ENCODE measurements at regions not wholly inside any gene's neighbourhood (a gene's known extent, or its start where the extent isn't known, plus 50 kb on each side); places are given as distances from the start of the nearest gene placed in this dataset.

- H3K4me1 ChIP-seq (ENCODE audit: control insufficient read depth, low read length), result no peaks in the 10 kb centered on the region
- no peaks in the 10 kb centered on the region for H4K20me1 ChIP-seq (ENCODE audit: control insufficient read depth, insufficient read depth, low read depth, low read length)
- no peak overlapping the region for H3K4me3 ChIP-seq (ENCODE audit: low read length)
- no peak overlapping the region for H3K27ac ChIP-seq (ENCODE audit: low read depth, low read length)
- no peak for TF ChIP-seq CTCF (IDR thresholded peaks at IDR 0.05; ENCODE audit: low read depth, low read length, poor library complexity, severe bottlenecking)
- no peaks in the 10 kb centered on the region for H3K79me2 ChIP-seq (ENCODE audit: control insufficient read depth, low read length)
- no peaks in the 10 kb centered on the region for H3K27me3 ChIP-seq (ENCODE audit: control insufficient read depth, low read length)
- no peaks in the 10 kb centered on the region for H3K36me3 ChIP-seq (ENCODE audit: control insufficient read depth, low read length)
- H3K9me2 ChIP-seq (replicated peaks; ENCODE audit: control insufficient read depth, low read length), result no peaks in the 10 kb centered on the region; the same call in 1 of the 2 replicates
- peaks cover 8% of the 10 kb centered on the region; the same call in 1 of the 2 replicates for H3K9me3 ChIP-seq (ENCODE audit: control insufficient read depth, insufficient read depth, low read length)
- no peak overlapping the region for H3K4me2 ChIP-seq (ENCODE audit: low read length)
- no peaks in the 10 kb centered on the region for H3F3A ChIP-seq (ENCODE audit: control insufficient read depth, insufficient read depth)
These were observed 491.2 kb downstream of the PIK3C3 start for GRCh38 chr18:42446195-42446594.

- no peaks in the 10 kb centered on the region for H3K36me3 ChIP-seq (ENCODE audit: control insufficient read depth, low read length)
These were observed 492.7 kb downstream of the PIK3C3 start for GRCh38 chr18:42447688-42448087.

GRCh38 chr18:42458226-42458625 lies 503.2 kb downstream of the PIK3C3 start:
- no peaks in the 10 kb centered on the region for H3K27me3 ChIP-seq (ENCODE audit: control insufficient read depth, low read length)
- no peaks in the 10 kb centered on the region for H3K79me2 ChIP-seq (ENCODE audit: control insufficient read depth, low read length)
- no peaks in the 10 kb centered on the region for H4K20me1 ChIP-seq (ENCODE audit: control insufficient read depth, insufficient read depth, low read depth, low read length)
- TF ChIP-seq EZH2phosphoT487 (IDR thresholded peaks at IDR 0.05; ENCODE audit: borderline replicate concordance, low read length), result no peak
- no peak for TF ChIP-seq CTCF (IDR thresholded peaks at IDR 0.05; ENCODE audit: low read depth, low read length, poor library complexity, severe bottlenecking)
- H3K36me3 ChIP-seq (ENCODE audit: control insufficient read depth, low read length), result no peaks in the 10 kb centered on the region
- no peak overlapping the region for H3K27ac ChIP-seq (ENCODE audit: low read depth, low read length)
- no peak overlapping the region for H3K4me3 ChIP-seq (ENCODE audit: low read length)
- no peaks in the 10 kb centered on the region for H3K9me2 ChIP-seq (replicated peaks; ENCODE audit: control insufficient read depth, low read length)
- H3F3A ChIP-seq (ENCODE audit: control insufficient read depth, insufficient read depth), result no peaks in the 10 kb centered on the region
- H3K4me1 ChIP-seq (ENCODE audit: control insufficient read depth, low read length), result no peaks in the 10 kb centered on the region
- no peaks in the 10 kb centered on the region for H3K9me3 ChIP-seq (ENCODE audit: control insufficient read depth, insufficient read depth, low read length)
- H3K4me2 ChIP-seq (ENCODE audit: low read length), result no peak overlapping the region

More at GRCh38 chr18:42447688-42448087, 492.7 kb downstream of the PIK3C3 start:
- peaks cover 8% of the 10 kb centered on the region; the same call in 1 of the 2 replicates for H3K9me3 ChIP-seq (ENCODE audit: control insufficient read depth, insufficient read depth, low read length)
- TF ChIP-seq EZH2phosphoT487 (IDR thresholded peaks at IDR 0.05; ENCODE audit: borderline replicate concordance, low read length) (no peak), CTCF (IDR thresholded peaks at IDR 0.05; ENCODE audit: low read depth, low read length, poor library complexity, severe bottlenecking) (no peak)
- no peak overlapping the region for H3K4me3 ChIP-seq (ENCODE audit: low read length)
- H3F3A ChIP-seq (ENCODE audit: control insufficient read depth, insufficient read depth), result no peaks in the 10 kb centered on the region
- H4K20me1 ChIP-seq (ENCODE audit: control insufficient read depth, insufficient read depth, low read depth, low read length), result no peaks in the 10 kb centered on the region
- no peaks in the 10 kb centered on the region for H3K9me2 ChIP-seq (replicated peaks; ENCODE audit: control insufficient read depth, low read length)
- no peak overlapping the region for H3K4me2 ChIP-seq (ENCODE audit: low read length)
- H3K27ac ChIP-seq (ENCODE audit: low read depth, low read length), result no peak overlapping the region
- no peaks in the 10 kb centered on the region for H3K27me3 ChIP-seq (ENCODE audit: control insufficient read depth, low read length)
- H3K79me2 ChIP-seq (ENCODE audit: control insufficient read depth, low read length), result no peaks in the 10 kb centered on the region
- no peaks in the 10 kb centered on the region for H3K4me1 ChIP-seq (ENCODE audit: control insufficient read depth, low read length)

- Histone ChIP-seq H3K9me2 (replicated peaks; ENCODE audit: control insufficient read depth, low read length) (no peaks in the 10 kb centered on the region), H3K4me1 (ENCODE audit: control insufficient read depth, low read length) (no peaks in the 10 kb centered on the region), H3K4me3 (ENCODE audit: low read length) (no peak overlapping the region), H3F3A (ENCODE audit: control insufficient read depth, insufficient read depth) (no peaks in the 10 kb centered on the region), H3K79me2 (ENCODE audit: control insufficient read depth, low read length) (no peaks in the 10 kb centered on the region), H3K9me3 (ENCODE audit: control insufficient read depth, insufficient read depth, low read length) (no peaks in the 10 kb centered on the region), H4K20me1 (ENCODE audit: control insufficient read depth, insufficient read depth, low read depth, low read length) (no peaks in the 10 kb centered on the region), H3K4me2 (ENCODE audit: low read length) (no peak overlapping the region), H3K27ac (ENCODE audit: low read depth, low read length) (no peak overlapping the region), H3K36me3 (ENCODE audit: control insufficient read depth, low read length) (no peaks in the 10 kb centered on the region), H3K27me3 (ENCODE audit: control insufficient read depth, low read length) (no peaks in the 10 kb centered on the region)
- TF ChIP-seq EZH2phosphoT487 (IDR thresholded peaks at IDR 0.05; ENCODE audit: borderline replicate concordance, low read length), result no peak
- TF ChIP-seq CTCF (IDR thresholded peaks at IDR 0.05; ENCODE audit: low read depth, low read length, poor library complexity, severe bottlenecking), result no peak
These were observed 504.8 kb downstream of the PIK3C3 start for GRCh38 chr18:42459873-42460272.

Data from DOHH2 (cell line).